ENCODE measurements at regions not wholly inside any gene's neighbourhood (a gene's known extent, or its start where the extent isn't known, plus 50 kb on each side); places are given as distances from the start of the nearest gene placed in this dataset.
"Not testable (repeated sequence)": the region's sequence is repeated elsewhere in the genome, so short reads cannot be mapped to it uniquely, and the experiment has no call there.

DNA sequence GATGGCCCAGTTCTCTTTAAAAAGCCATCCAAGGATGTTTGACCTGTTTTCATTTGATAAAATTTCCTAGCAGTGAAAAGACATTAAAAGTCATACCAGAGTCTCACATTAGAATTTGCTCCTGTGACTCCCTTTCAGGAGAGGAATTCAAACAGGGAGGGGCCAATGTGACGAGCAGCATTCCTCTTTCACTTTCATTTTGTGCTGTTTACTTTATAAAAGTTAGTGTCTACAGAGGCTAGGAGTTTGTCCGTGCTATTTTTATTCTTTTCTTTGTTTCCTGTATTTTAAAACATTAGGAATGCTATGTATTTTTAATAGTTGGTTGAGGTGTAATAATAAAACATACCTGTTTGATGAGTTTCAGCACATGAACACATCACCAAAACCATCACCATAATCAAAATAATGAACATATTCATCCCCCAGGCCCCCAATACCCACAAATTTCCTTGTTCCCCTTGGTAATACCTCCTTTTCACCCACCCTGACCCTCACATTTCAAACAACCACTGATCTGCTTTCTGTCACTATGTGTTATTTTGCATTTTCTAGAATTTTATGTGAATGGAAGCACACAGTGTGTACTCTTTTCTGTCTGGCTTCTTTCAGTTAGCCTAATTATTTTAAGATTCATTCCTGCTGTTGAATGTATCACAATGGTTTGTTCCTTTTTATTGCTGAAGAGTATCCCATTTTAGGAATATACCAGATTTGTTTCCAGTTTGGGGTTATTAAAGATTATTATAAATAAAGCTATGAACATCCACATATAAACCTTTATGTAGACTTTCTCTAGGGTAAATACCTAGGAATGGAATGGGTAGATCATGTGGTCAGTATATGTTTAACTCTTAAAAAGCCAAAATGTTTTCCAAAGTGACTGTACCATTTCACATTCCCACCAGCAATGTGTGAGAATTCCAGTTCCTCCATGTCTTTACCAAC, 129.5 kb downstream of the TENT5C start:
- H3K9me3 ChIP-seq, result no peaks in the 10 kb centered on the region
- TF ChIP-seq EP300 (IDR thresholded peaks at IDR 0.05), result no peak
- TF ChIP-seq, protein P1, sequence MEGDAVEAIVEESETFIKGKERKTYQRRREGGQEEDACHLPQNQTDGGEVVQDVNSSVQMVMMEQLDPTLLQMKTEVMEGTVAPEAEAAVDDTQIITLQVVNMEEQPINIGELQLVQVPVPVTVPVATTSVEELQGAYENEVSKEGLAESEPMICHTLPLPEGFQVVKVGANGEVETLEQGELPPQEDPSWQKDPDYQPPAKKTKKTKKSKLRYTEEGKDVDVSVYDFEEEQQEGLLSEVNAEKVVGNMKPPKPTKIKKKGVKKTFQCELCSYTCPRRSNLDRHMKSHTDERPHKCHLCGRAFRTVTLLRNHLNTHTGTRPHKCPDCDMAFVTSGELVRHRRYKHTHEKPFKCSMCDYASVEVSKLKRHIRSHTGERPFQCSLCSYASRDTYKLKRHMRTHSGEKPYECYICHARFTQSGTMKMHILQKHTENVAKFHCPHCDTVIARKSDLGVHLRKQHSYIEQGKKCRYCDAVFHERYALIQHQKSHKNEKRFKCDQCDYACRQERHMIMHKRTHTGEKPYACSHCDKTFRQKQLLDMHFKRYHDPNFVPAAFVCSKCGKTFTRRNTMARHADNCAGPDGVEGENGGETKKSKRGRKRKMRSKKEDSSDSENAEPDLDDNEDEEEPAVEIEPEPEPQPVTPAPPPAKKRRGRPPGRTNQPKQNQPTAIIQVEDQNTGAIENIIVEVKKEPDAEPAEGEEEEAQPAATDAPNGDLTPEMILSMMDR (IDR thresholded peaks at IDR 0.05), result no peak
- no peak for TF ChIP-seq POLR2A (IDR thresholded peaks at IDR 0.05)
- peak in 2 of 5 donors; percentile 31 to 43 for DNase-seq
- peak overlapping the region in 1 of 2 donors; percentile 58 for H3K27ac ChIP-seq
- WGBS, 3 donors, result 0% methylated on average over 2 of the region's 2 CpGs
- intact Hi-C loops (cut with DNase I), result no loop called here
- peaks cover 3% of the 10 kb centered on the region for H3K4me1 ChIP-seq (ENCODE audit: insufficient read depth)
- no peaks in the 10 kb centered on the region for H3K27me3 ChIP-seq
- H3K36me3 ChIP-seq, result no peaks in the 10 kb centered on the region
- peak overlapping the region; percentile 27 for H3K4me3 ChIP-seq

DNA sequence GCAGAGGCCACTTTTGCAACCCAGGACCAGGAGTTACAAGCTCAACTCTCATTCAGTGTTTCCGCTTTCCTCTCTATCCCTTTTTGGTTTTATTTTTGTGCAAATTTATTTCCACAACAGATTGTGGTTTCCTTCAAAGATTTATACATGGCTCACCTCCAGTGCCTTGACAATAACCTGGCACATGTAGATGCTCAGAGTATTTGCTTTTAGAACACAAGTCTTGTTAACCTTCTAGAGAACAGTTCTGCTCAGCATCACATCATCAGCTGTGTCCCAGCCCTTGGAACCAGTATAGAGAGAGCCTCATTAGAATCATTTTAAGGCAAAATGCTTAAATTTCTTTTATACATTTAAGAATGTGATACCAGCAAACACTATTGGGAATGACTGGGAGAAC, 133.7 kb downstream of the TENT5C start:
- H3K27me3 ChIP-seq, result no peaks in the 10 kb centered on the region
- intact Hi-C loops (cut with DNase I), result no loop called here
- H3K27ac ChIP-seq, result no peak overlapping the region
- H3K9me3 ChIP-seq, result no peaks in the 10 kb centered on the region
- 75 to 96% (median 91%) methylated on average over 1 of the region's 1 CpG for WGBS, 3 donors
- TF ChIP-seq POLR2A (IDR thresholded peaks at IDR 0.05) (no peak), EP300 (IDR thresholded peaks at IDR 0.05) (no peak)
- TF ChIP-seq, protein P1 (IDR thresholded peaks at IDR 0.05), result no peak
- no peak overlapping the region for H3K4me3 ChIP-seq
- peaks cover 2% of the 10 kb centered on the region for H3K4me1 ChIP-seq (ENCODE audit: insufficient read depth)
- no peak for DNase-seq
- H3K36me3 ChIP-seq, result no peaks in the 10 kb centered on the region

- H3K36me3 ChIP-seq, result no peaks in the 10 kb centered on the region
- no peak overlapping the region for H3K4me3 ChIP-seq
- no peaks in the 10 kb centered on the region for H3K9me3 ChIP-seq
- intact Hi-C loops (cut with DNase I), result no loop called here
- DNase-seq, result no peak
- H3K27me3 ChIP-seq, result no peaks in the 10 kb centered on the region
- no peak overlapping the region for H3K27ac ChIP-seq
- WGBS, 3 donors, result 36 to 41% (median 38%) methylated on average over 3 of the region's 3 CpGs
- H3K4me1 ChIP-seq (ENCODE audit: insufficient read depth), result no peaks in the 10 kb centered on the region
- TF ChIP-seq POLR2A (IDR thresholded peaks at IDR 0.05) (no peak), EP300 (IDR thresholded peaks at IDR 0.05) (no peak)
- TF ChIP-seq, protein P1 (IDR thresholded peaks at IDR 0.05), result no peak
Measured at GRCh38 chr1:117740496-117740895, 134.6 kb downstream of the TENT5C start.

- DNase-seq; H3K27ac ChIP-seq; H3K9me3 ChIP-seq; H3K27me3 ChIP-seq; H3K36me3 ChIP-seq; H3K4me1 ChIP-seq (ENCODE audit: insufficient read depth); H3K4me3 ChIP-seq; intact Hi-C loops (cut with DNase I): not testable (repeated sequence)
Measured at GRCh38 chr1:117746565-117746964, 140.7 kb downstream of the TENT5C start.

DNA sequence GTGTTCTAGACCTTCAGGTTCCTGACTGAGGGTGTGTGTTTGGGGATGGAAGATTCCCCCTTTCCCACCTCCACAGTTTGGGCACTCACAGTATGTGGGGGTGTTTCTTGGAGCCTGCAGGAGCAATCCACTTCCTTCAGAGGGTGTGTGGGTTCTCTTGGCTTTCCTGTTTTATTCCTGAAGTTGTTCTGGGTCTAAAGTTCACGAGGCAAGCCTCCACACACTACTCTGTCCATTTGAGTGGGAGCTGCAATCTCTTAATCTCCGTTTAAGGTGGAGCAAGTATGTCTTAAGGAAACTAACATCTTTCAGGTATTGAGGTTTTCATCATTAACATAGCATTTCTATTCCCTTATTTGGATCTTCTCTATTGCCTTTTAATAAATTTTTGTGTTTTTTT, 141.8 kb downstream of the TENT5C start:
- Histone ChIP-seq H3K4me1 (ENCODE audit: insufficient read depth) (peaks cover 2% of the 10 kb centered on the region), H3K9me3 (no peaks in the 10 kb centered on the region), H3K36me3 (no peaks in the 10 kb centered on the region), H3K27me3 (no peaks in the 10 kb centered on the region), H3K4me3 (no peak overlapping the region), H3K27ac (no peak overlapping the region)
- WGBS, 3 donors, result 68 to 88% (median 69%) methylated on average over 2 of the region's 2 CpGs
- DNase-seq, result no peak
- intact Hi-C loops (cut with DNase I), result no loop called here
- TF ChIP-seq, protein P1 (IDR thresholded peaks at IDR 0.05), result no peak
- TF ChIP-seq EP300 (IDR thresholded peaks at IDR 0.05) (no peak), POLR2A (IDR thresholded peaks at IDR 0.05) (no peak)
